Astrocyte of the cerebellum (primary cell): ENCODE measurements at regions not wholly inside any gene's neighbourhood (a gene's known extent, or its start where the extent isn't known, plus 50 kb on each side); places are given as distances from the start of the nearest gene placed in this dataset.

Experiments used
- DNase-seq: peaks from one replicate; pipeline ENCODE4 v3.0.0-alpha.2; 2011; ENCODE audit warnings: low read depth
- H3K4me3 ChIP-seq: 2 replicates; pipeline ENCODE4 v1.5.1; 2011; ENCODE audit warnings: mild to moderate bottlenecking, low read depth, low read length, moderate library complexity
- CTCF ChIP-seq: IDR thresholded peaks from 2 replicates; pipeline ENCODE4 v1.5.1; 2012; ENCODE audit warnings: low read length, low read depth, moderate library complexity, mild to moderate bottlenecking; ENCODE audit errors: missing control alignments
- in situ Hi-C: cut with HindIII; loops from 2 replicates; pipeline ENCODE4 v1.10.0; 2017; ENCODE audit warnings: low sequenced_read_pairs

GRCh38 chr17:52244689-52245088 lies 86.2 kb upstream of the CA10 start:
- DNase-seq, result no peak
- in situ Hi-C loops, result no loop called here
- no peak for TF ChIP-seq CTCF
- H3K4me3 ChIP-seq, result no peak overlapping the region

- in situ Hi-C loops, result no loop called here
- H3K4me3 ChIP-seq, result no peak overlapping the region
- no peak for TF ChIP-seq CTCF
These were observed 83.8 kb upstream of the CA10 start for GRCh38 chr17:52242268-52242667.

GRCh38 chr17:52237151-52237550 lies 78.6 kb upstream of the CA10 start:
- in situ Hi-C loops, result no loop called here
- no peak for TF ChIP-seq CTCF
- no peak for DNase-seq
- H3K4me3 ChIP-seq, result no peak overlapping the region

More at GRCh38 chr17:52242268-52242667, 83.8 kb upstream of the CA10 start:
- no peak for DNase-seq

GRCh38 chr17:52235516-52235915 lies 77.0 kb upstream of the CA10 start:
- no peak for TF ChIP-seq CTCF
- no peak for DNase-seq
- in situ Hi-C loops, result no loop called here
- H3K4me3 ChIP-seq, result no peak overlapping the region

GRCh38 chr17:52233632-52234031 lies 75.1 kb upstream of the CA10 start:
- no peak for TF ChIP-seq CTCF
- DNase-seq, result no peak
- no peak overlapping the region for H3K4me3 ChIP-seq
- in situ Hi-C loops, result no loop called here

GRCh38 chr17:52233176-52233575 lies 74.7 kb upstream of the CA10 start:
- no peak for TF ChIP-seq CTCF
- in situ Hi-C loops, result no loop called here
- no peak overlapping the region for H3K4me3 ChIP-seq
- DNase-seq, result no peak

- no peak for DNase-seq
- no peak for TF ChIP-seq CTCF
- no peak overlapping the region for H3K4me3 ChIP-seq
- in situ Hi-C loops, result no loop called here
These were observed 70.3 kb upstream of the CA10 start for GRCh38 chr17:52228823-52229222.
